Neural cell (in vitro differentiated cells): ENCODE measurements at regions not wholly inside any gene's neighbourhood (a gene's known extent, or its start where the extent isn't known, plus 50 kb on each side); places are given as distances from the start of the nearest gene placed in this dataset.

Source experiments
- H2AFZ ChIP-seq: fragments of 200-600, 300-800 bp; sonication (generic), shearing (Covaris generic); 2 replicates; pipeline ENCODE4 v1.6.0; 2014; ENCODE audit warnings: low read depth, mild to moderate bottlenecking, antibody characterized with exemption, low read length, moderate library complexity
- H3F3A ChIP-seq: fragments of 200-600 bp; shearing (Covaris generic); 2 replicates; pipeline ENCODE4 v1.6.1; 2016; ENCODE audit warnings: mild to moderate bottlenecking, moderate library complexity, mixed read lengths, antibody characterized with exemption, low read length; ENCODE audit not compliant: insufficient read depth, poor library complexity, severe bottlenecking
- H3K27ac ChIP-seq: fragments of 200-600, 300-800 bp; sonication (generic), shearing (Covaris generic); 2 replicates; pipeline ENCODE4 v1.5.1; 2014; ENCODE audit warnings: mild to moderate bottlenecking, low read length, moderate library complexity
- H3K27me3 ChIP-seq: fragments of 300-800, 200-600 bp; sonication (generic), shearing (Covaris generic); 2 replicates; pipeline ENCODE4 v1.6.0; 2014; ENCODE audit warnings: mild to moderate bottlenecking, low read depth, low read length, moderate library complexity; ENCODE audit not compliant: insufficient read depth
- H3K36me3 ChIP-seq: fragments of 300-800, 200-600 bp; sonication (generic), shearing (Covaris generic); 2 replicates; pipeline ENCODE4 v1.5.1; 2014; ENCODE audit warnings: mild to moderate bottlenecking, antibody characterized with exemption, low read length, moderate library complexity; ENCODE audit not compliant: insufficient read depth
- H3K4me2 ChIP-seq: fragments of 300-800, 200-600 bp; sonication (generic), shearing (Covaris generic); 2 replicates; pipeline ENCODE4 v1.6.0; 2014; ENCODE audit warnings: mild to moderate bottlenecking, low read length
- H3K4me3 ChIP-seq: fragments of 300-800, 200-600 bp; sonication (generic), shearing (Covaris generic); 2 replicates; pipeline ENCODE4 v1.5.1; 2014; ENCODE audit warnings: mild to moderate bottlenecking, low read length, moderate library complexity
- H3K79me2 ChIP-seq: fragments of 200-600 bp; shearing (Covaris generic); replicated peaks from 2 replicates; pipeline ENCODE4 v1.6.0; 2014; ENCODE audit warnings: mild to moderate bottlenecking, low read length, moderate library complexity; ENCODE audit not compliant: insufficient read depth
- H3K9ac ChIP-seq: fragments of 300-800, 200-600 bp; sonication (generic), shearing (Covaris generic); 2 replicates; pipeline ENCODE4 v1.6.1; 2016; ENCODE audit warnings: mild to moderate bottlenecking, low read length, mixed read lengths
- H3K9me2 ChIP-seq: fragments of 200-600 bp; shearing (Covaris generic); 2 replicates; pipeline ENCODE4 v1.6.1; 2016; ENCODE audit warnings: mild to moderate bottlenecking, low read length, mixed read lengths; ENCODE audit not compliant: insufficient read depth
- H3K9me3 ChIP-seq: fragments of 200-600, 300-800 bp; sonication (generic), shearing (Covaris generic); 2 replicates; pipeline ENCODE4 v1.6.1; 2016; ENCODE audit warnings: mild to moderate bottlenecking, mixed run types, low read length, moderate library complexity, mixed read lengths
- H4K20me1 ChIP-seq: fragments of 200-600 bp; shearing (Covaris generic); 2 replicates; pipeline ENCODE4 v1.6.1; 2016; ENCODE audit warnings: mild to moderate bottlenecking, mixed run types; ENCODE audit not compliant: insufficient read depth
- EP300 ChIP-seq: fragments of 450-650 bp; conservative IDR thresholded peaks from 2 replicates; pipeline ENCODE4 v1.6.1; 2014; ENCODE audit warnings: antibody characterized with exemption, mild to moderate bottlenecking, moderate library complexity; ENCODE audit not compliant: poor library complexity, severe bottlenecking
- EZH2 ChIP-seq: fragments of 200-600, 300-800 bp; shearing (Covaris generic), sonication (generic); IDR thresholded peaks from 2 replicates; pipeline ENCODE4 v1.6.1; 2014; ENCODE audit warnings: antibody characterized with exemption, low read length, borderline replicate concordance, mild to moderate bottlenecking; ENCODE audit not compliant: insufficient read depth, poor library complexity, severe bottlenecking
- MXI1 ChIP-seq: fragments of 450-650 bp; conservative IDR thresholded peaks from 2 replicates; pipeline ENCODE4 v1.6.1; 2014; ENCODE audit warnings: antibody characterized with exemption, mild to moderate bottlenecking; ENCODE audit not compliant: poor library complexity, severe bottlenecking
- POLR2AphosphoS5 ChIP-seq: IDR thresholded peaks from 2 replicates; pipeline ENCODE4 v1.6.1; 2012
- RAD21 ChIP-seq: fragments of 450-650 bp; conservative IDR thresholded peaks from 2 replicates; pipeline ENCODE4 v1.6.1; 2014; ENCODE audit warnings: antibody characterized with exemption, mild to moderate bottlenecking, moderate library complexity
- REST ChIP-seq: IDR thresholded peaks from 2 replicates; pipeline ENCODE4 v1.6.1; 2012; ENCODE audit warnings: borderline replicate concordance
- SMC3 ChIP-seq: fragments of 450-650 bp; conservative IDR thresholded peaks from 2 replicates; pipeline ENCODE4 v1.6.1; 2014; ENCODE audit warnings: antibody characterized with exemption, mild to moderate bottlenecking, moderate library complexity; ENCODE audit not compliant: poor library complexity
- TAF1 ChIP-seq: IDR thresholded peaks from 2 replicates; pipeline ENCODE4 v1.6.1; 2012; ENCODE audit warnings: low read depth

DNA sequence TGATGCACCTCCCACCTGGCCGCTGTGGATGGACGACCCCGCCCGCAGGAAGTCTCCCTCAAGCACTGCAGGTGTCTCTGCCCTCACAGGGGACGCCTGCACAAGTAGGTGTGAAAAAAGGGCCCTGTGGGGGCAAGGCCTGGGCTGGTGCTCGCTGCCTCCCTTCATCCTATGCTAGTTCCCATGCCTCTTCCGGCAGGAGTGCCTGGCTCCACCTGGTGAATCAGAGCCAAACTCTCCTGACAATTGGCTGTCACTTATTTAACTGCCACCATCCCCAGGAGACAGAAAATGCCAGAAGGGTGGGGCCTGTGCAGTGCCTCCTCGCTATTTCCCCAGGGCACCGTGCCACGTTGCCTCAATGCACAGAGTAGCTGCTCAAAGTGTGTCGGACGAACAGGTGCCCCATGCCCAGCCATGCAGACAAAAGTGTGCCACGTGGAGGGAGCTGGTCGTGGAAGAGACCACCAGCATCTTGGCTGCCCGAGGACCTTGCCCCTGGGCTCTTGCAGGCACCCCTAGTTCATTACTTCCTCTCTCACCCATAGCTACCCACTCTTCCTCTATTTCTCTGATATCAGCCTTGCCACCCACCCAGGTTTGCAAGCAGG is 170.7 kb downstream of the SEC14L1 start:
- Histone ChIP-seq H3K4me2 (no peak overlapping the region), H3K9me2 (no peaks in the 10 kb centered on the region), H2AFZ (no peak overlapping the region), H3K27ac (no peak overlapping the region), H3K79me2 (no peaks in the 10 kb centered on the region), H3K27me3 (no peaks in the 10 kb centered on the region), H3K4me3 (no peak overlapping the region), H3K9me3 (no peaks in the 10 kb centered on the region), H3K36me3 (no peaks in the 10 kb centered on the region), H3F3A (no peaks in the 10 kb centered on the region), H4K20me1 (no peaks in the 10 kb centered on the region), H3K9ac (no peak overlapping the region)
- TF ChIP-seq MXI1 (no peak), EP300 (no peak), TAF1 (no peak), REST (no peak), EZH2 (no peak), SMC3 (no peak), RAD21 (no peak), POLR2AphosphoS5 (no peak)

- no peak overlapping the region for H3K27ac ChIP-seq
- TF ChIP-seq POLR2AphosphoS5 (no peak), MXI1 (no peak), REST (no peak), SMC3 (no peak)
Measured at GRCh38 chr17:77312061-77312701, 171.4 kb downstream of the SEC14L1 start.

More at GRCh38 chr17:77312061-77312701, 171.4 kb downstream of the SEC14L1 start:
- no peaks in the 10 kb centered on the region for H3K27me3 ChIP-seq
- no peaks in the 10 kb centered on the region for H3F3A ChIP-seq
- no peaks in the 10 kb centered on the region for H3K36me3 ChIP-seq
- no peaks in the 10 kb centered on the region for H3K79me2 ChIP-seq
- H3K9ac ChIP-seq: no peak overlapping the region
- no peak overlapping the region for H2AFZ ChIP-seq
- H3K4me3 ChIP-seq: no peak overlapping the region
- no peak overlapping the region for H3K4me2 ChIP-seq
- no peaks in the 10 kb centered on the region for H4K20me1 ChIP-seq
- H3K9me2 ChIP-seq: no peaks in the 10 kb centered on the region
- H3K9me3 ChIP-seq: no peaks in the 10 kb centered on the region
